ENCODE measurements at regions not wholly inside any gene's neighbourhood (a gene's known extent, or its start where the extent isn't known, plus 50 kb on each side); places are given as distances from the start of the nearest gene placed in this dataset.

DNA sequence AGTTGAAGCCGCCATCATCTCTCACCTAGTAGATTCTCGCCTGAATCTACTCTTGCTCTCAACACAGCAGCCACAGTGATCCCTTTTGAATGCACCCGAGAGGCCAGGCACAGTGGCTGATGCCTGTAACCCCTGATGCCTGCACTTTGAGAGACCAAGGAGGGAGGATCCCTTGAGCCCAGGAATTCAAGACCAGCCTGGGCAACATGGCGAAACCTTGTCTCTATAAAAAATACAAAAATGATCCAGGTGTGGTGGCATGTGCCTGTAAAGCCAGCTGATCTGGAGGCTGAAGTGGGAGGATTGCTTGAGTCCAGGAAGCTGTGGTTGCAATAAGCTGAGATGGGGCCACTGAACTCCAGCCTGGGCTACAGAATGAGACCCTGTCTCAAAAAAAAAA is 60.3 kb upstream of the EML4 start:
- WGBS (ENCODE audit: insufficient coverage, low coverage, low lambda C conversion rate, missing lambda C conversion rate), result 94% methylated on average over 4 of the region's 4 CpGs
- H3K9me3 ChIP-seq, result no peaks in the 10 kb centered on the region
- no peak for DNase-seq
- no peaks in the 10 kb centered on the region for H3K27me3 ChIP-seq
- intact Hi-C loops (cut with DNase I), result no loop called here
- TF ChIP-seq POLR2A (IDR thresholded peaks at IDR 0.05), result no peak
- TF ChIP-seq, protein P1, sequence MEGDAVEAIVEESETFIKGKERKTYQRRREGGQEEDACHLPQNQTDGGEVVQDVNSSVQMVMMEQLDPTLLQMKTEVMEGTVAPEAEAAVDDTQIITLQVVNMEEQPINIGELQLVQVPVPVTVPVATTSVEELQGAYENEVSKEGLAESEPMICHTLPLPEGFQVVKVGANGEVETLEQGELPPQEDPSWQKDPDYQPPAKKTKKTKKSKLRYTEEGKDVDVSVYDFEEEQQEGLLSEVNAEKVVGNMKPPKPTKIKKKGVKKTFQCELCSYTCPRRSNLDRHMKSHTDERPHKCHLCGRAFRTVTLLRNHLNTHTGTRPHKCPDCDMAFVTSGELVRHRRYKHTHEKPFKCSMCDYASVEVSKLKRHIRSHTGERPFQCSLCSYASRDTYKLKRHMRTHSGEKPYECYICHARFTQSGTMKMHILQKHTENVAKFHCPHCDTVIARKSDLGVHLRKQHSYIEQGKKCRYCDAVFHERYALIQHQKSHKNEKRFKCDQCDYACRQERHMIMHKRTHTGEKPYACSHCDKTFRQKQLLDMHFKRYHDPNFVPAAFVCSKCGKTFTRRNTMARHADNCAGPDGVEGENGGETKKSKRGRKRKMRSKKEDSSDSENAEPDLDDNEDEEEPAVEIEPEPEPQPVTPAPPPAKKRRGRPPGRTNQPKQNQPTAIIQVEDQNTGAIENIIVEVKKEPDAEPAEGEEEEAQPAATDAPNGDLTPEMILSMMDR (IDR thresholded peaks at IDR 0.05), result no peak
- no peaks in the 10 kb centered on the region for H3K36me3 ChIP-seq
- no peak for ATAC-seq
- peaks cover 0 to 17% (median 5%) of the 10 kb centered on the region in 4 donors for H3K4me1 ChIP-seq
- no peak overlapping the region for H3K4me3 ChIP-seq
- H3K27ac ChIP-seq, result no peak overlapping the region

DNA sequence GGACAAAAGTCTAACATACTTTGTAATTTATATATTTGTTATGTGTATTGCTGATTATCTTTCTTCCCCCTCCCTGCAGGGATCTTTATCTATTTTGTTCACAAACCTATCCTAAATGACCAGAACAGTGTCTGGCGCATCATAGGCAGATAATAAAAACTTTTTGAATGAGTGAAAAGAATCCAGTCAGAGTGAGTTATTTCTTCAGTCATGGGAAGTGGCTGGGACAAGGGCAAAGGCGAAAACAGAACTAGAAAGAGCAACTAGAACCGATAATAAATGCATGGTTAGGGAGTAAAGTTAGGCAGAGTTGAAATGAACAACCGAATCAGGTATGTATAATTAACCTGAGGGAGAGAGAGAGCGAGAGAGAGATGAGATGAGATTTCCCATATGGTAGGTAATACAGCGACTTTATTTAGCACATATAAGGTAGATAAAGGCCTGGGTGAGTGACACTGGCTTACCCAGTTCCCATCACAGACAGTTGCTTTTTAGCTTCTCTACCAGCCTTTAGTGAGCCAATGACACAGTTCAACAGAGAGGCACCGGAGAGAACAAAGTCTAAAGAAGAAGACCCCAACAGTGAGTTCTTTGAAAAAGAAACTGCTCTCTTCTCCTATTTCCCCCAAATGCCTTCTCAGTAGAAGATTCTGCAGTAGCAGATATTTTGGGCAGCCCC is 59.1 kb upstream of the EML4 start:
- intact Hi-C loops (cut with DNase I), result no loop called here
- Histone ChIP-seq H3K4me3 (no peak overlapping the region), H3K4me1 (peaks cover 0 to 13% (median 5%) of the 10 kb centered on the region in 4 donors), H3K27me3 (no peaks in the 10 kb centered on the region), H3K9me3 (no peaks in the 10 kb centered on the region), H3K27ac (no peak overlapping the region), H3K36me3 (no peaks in the 10 kb centered on the region)
- ATAC-seq, result peak in 1 of 4 donors; percentile 15
- DNase-seq, result no peak
- TF ChIP-seq, protein P1 (IDR thresholded peaks at IDR 0.05), result no peak
- TF ChIP-seq POLR2A (IDR thresholded peaks at IDR 0.05), result no peak
- WGBS (ENCODE audit: insufficient coverage, low coverage, low lambda C conversion rate, missing lambda C conversion rate), result 84% methylated on average over 7 of the region's 7 CpGs

DNA sequence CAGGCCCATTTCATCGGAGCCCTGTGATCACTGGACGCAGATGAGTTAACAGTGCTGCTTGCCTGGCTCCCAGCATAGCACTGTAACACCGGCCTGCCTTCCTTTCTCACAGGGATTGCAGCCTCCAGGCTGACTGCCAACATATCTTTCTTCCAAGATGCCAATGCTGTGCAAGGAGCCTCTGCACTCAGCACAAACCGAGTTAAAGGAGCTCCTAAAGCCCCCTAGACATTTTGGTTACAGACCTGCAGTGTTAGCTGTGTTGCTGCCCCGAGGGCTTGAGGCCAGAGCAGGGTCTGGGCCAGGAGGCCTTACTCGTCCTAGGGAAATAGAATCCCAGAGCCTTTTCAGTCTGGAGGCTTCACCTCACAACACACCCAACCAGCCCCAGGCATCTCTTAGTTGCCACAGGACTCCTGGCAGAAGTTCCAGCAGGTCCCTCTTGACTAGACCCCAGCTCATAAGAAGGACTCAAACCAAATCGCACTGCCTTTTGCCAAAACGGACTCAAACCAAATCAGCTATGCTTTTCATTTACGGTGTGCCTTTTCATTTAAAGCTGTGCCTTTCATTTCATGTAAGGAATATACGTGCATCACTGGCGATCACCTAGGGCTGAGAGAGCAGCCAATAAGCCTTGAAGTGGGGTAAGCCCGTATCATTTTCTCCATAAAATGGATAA is 58.4 kb upstream of the EML4 start:
- intact Hi-C loops (cut with DNase I), result no loop called here
- TF ChIP-seq, protein P1 (IDR thresholded peaks at IDR 0.05), result no peak
- no peak for TF ChIP-seq POLR2A (IDR thresholded peaks at IDR 0.05)
- WGBS (ENCODE audit: insufficient coverage, low coverage, low lambda C conversion rate, missing lambda C conversion rate), result 76% methylated on average over 10 of the region's 12 CpGs
- peaks cover 0 to 11% (median 5%) of the 10 kb centered on the region in 4 donors for H3K4me1 ChIP-seq
- no peak overlapping the region for H3K27ac ChIP-seq
- no peaks in the 10 kb centered on the region for H3K36me3 ChIP-seq
- ATAC-seq, result peak in 1 of 4 donors; percentile 25
- no peaks in the 10 kb centered on the region for H3K9me3 ChIP-seq
- H3K4me3 ChIP-seq, result no peak overlapping the region
- H3K27me3 ChIP-seq, result no peaks in the 10 kb centered on the region
- no peak for DNase-seq

DNA sequence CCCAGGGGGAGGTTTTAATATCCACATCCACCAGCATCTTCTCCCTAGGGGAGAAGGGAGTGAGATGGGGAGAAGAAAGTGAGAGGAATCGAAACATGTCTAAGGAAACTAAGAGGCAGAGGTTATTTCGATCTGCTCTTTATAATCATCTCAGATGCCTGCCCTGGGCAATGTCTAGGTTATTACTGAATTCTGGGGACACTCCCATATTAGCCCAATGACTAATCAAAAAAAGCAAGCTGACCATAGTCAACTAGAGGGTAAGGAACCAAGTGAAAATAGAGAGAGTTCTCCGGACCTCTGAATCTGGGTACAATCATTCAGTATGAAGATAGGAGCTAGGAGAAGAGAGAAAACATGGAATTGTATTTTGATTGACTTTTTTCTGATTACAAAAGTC is 56.7 kb upstream of the EML4 start:
- Histone ChIP-seq H3K27me3 (no peaks in the 10 kb centered on the region), H3K4me1 (peaks cover 0 to 19% (median 8%) of the 10 kb centered on the region in 4 donors), H3K9me3 (no peaks in the 10 kb centered on the region), H3K36me3 (no peaks in the 10 kb centered on the region), H3K27ac (no peak overlapping the region), H3K4me3 (no peak overlapping the region)
- intact Hi-C loops (cut with DNase I), result no loop called here
- no peak for ATAC-seq
- 100% methylated on average over 3 of the region's 3 CpGs for WGBS (ENCODE audit: insufficient coverage, low coverage, low lambda C conversion rate, missing lambda C conversion rate)
- DNase-seq, result no peak
- TF ChIP-seq, protein P1 (IDR thresholded peaks at IDR 0.05), result no peak
- no peak for TF ChIP-seq POLR2A (IDR thresholded peaks at IDR 0.05)
